GM18517 (cell line): ENCODE measurements at regions not wholly inside any gene's neighbourhood (a gene's known extent, or its start where the extent isn't known, plus 50 kb on each side); places are given as distances from the start of the nearest gene placed in this dataset.
"Not testable (repeated sequence)": the region's sequence is repeated elsewhere in the genome, so short reads cannot be mapped to it uniquely, and the experiment has no call there.

Source experiments
- ATAC-seq: cut with Tn5 transposase; IDR thresholded peaks from one replicate; pipeline ENCODE4 v1.9.1; 2021; ENCODE audit warnings: mild to moderate bottlenecking, moderate library complexity; ENCODE audit not compliant: unreplicated experiment

DNA sequence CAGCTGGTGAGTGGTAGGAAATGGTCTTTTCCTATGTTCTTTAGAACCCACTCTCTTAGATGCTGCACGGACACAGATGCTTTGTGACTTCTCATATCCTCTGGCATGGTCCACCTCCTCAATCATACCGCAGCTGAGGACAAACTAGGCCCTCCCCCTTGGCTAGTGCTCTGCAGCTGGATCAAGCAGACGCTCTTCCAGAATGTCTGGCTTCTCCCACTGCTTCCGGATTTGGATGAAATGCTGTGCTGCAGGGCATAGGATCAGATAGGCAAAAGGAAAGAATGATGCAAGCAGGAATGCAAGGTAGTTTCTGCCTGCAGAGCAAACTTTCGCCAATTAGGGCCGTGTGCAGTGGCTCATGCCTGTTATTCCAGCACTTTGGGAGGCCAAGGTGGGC is 75.7 kb upstream of the SLC4A7 start:
- ATAC-seq = no peak

DNA sequence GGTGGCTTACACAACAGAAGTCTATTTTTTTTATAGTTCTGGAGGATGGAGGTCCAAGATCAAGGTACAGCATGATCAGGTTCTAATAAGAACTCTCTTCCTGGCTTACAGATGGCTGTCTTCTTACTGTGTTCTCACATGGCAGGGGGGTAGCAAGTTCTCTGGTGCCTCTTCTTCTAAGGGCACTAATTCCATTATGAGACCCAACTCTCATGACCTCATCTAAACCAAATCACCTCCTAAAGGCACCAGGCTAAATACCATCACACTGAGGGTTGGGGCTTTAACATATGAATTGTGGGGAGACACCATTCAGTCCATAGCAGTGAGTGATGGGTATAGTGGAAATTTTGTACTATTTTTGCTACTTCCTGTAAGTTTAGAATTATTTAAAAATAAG is 75.2 kb upstream of the SLC4A7 start:
- no peak for ATAC-seq

DNA sequence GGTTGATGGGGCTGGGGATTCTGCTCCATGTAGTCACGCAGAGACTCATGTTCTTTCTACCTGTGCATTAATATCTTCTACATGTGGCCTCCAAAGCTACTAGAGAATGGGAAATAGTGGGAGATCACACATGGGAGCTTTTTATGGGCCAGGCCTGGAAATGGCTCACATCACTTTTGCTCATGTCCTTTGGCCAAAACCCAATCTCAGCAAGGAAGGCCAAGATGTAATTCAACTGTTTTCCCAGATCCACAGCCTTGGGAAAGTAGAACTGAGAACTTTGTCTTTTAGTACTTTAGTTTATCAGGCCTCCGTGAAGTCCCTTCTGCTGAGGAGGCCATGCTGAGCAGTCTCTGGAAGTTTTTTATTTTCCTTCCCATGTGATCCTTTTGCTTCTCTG is 73.2 kb upstream of the SLC4A7 start:
- no peak for ATAC-seq

DNA sequence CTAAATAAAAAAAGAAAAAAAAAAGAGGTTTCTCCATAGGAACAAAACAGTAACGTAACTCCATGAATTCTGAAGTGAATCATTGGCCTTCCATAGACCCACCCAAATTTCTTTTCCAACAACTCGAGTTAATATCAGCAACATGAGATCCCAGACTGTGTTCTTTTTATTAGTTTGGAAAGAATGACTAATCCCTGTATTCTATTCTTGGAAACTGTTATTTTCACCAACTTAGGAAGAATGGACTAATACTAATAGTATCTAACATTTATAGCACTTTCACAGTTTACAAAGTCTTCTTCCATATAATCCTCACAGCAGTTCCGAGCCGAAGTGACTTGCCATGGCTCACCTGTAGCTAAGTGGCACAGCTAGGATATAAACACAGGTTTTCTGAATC is 72.7 kb upstream of the SLC4A7 start:
- no peak for ATAC-seq

DNA sequence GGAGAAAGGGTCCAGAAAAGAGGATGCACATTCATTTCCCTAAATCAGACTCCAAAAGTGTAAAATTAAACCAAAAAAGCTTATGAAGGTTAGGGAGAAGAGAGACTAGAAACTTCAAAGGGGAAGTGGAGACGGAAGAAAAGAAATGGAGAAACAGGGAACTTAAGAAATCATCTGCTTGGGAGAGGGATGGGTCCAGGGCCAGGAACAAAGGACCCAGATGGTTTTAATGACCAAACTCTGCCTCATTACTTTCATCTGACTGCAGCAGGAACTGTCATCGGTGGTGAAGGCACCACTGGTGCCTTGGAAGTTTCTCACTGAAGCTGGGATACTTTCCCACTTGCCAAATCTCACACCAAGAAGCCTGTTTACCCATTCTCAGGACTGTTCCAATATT is 70.5 kb upstream of the SLC4A7 start:
- no peak for ATAC-seq

DNA sequence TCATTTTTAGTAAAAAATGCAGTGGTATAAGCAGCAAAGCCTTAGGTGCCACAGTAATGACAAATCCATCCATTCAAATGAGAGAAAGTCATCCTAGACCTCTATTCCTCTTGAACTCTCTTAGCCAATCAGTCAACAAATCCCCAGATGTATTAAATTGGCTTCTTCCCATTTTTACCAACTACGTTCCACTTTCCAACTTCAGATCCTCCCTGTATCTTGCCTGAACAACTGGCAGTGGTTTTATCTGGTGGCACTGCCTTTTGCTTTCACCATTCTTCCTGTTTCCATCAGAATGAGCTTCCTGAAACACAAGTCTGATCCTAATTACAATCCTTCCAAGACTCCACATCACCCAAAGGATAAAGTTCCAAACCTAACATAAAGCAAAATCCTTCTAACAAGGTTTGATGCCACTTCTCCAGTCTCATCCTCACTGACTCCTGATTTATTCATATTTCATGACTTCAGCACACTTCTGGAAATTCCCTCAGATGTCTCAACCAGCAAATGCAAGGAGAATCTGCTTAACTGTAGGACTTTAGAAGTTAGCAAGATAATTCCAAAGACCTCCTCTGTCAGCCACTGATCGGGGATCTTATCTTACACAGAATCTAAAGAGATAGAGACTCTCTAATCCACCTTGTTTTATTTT is 69.8 kb upstream of the SLC4A7 start:
- no peak for ATAC-seq

DNA sequence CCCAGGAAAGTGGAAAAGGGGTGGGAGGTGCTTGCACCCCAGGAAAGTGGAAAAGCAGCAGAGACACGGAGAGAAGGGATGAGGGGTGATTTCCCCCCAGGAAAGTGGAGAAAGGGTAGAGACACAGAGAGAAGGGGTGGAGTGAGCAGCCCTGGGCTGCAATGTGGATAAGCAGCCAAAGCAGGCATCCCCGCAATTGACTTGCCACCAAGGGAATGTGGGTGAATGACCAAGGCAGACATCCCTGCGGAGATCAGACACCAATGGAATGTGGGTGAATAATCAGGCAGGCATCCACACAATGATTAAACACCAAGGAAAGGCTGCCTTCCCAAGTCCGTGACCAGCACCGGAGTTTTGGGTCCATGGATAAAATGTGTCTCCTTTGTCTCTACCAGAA is 68.5 kb upstream of the SLC4A7 start:
- ATAC-seq = not testable (repeated sequence)

DNA sequence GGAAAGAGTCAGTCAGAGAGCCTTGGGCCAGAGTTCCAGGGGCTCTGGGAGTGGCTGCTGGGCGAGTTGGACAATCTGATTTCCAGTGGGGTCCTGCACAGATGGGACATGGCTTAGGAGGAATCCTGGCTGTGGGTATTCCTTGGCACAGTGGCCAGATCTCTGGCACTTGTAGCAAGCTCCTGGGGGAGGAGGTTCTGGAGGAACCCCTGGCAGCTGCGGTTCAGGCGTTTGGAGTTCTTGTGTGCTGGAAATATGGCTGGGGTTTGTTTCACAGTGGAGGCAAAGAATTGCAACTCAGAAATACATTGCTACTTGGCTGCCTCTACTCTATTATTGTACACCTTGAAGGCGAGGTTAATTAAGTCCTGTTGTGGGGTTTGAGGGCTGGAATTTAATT is 67.2 kb upstream of the SLC4A7 start:
- ATAC-seq = not testable (repeated sequence)

DNA sequence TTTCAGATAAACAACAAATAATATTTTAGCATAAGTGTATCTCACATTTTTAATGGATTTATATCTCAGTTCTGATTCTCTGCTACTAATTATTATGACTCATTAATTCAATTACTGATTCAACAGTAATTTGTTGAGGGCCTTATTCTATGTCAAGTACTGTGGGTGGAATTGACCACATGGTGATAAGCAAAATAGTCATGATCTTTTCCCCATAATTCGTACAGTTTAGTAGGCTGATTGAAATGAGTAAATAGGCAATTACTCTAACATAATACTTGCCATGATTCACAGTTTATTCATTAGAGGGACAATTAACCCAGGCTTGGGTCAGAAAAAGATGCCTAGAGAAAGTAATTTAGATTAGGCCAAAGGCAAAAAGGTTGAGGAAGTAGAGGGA is 60.9 kb upstream of the SLC4A7 start:
- no peak for ATAC-seq

DNA sequence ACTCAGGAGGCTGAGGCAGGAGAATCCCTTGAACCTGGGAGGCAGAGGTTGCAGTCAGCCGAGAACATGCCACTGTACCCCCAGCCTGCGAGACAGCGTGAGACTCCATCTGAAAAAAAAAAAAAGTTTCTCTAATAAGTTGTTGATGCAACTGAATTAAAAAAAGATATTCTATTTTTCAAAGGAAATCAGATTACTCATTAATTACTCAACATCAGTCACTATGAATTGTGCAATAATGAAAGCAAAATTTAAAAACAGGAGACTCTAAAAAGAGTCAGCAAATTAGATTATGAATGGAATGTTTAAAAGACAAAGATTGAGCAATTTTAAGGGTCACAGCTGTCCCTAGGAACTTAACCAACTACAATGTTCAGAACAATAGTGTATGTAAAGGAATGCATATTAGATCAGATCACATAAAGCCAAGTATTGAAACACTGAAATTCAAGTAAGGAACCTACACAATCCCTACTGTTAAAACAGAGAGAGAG is 60.2 kb upstream of the SLC4A7 start:
- no peak for ATAC-seq

DNA sequence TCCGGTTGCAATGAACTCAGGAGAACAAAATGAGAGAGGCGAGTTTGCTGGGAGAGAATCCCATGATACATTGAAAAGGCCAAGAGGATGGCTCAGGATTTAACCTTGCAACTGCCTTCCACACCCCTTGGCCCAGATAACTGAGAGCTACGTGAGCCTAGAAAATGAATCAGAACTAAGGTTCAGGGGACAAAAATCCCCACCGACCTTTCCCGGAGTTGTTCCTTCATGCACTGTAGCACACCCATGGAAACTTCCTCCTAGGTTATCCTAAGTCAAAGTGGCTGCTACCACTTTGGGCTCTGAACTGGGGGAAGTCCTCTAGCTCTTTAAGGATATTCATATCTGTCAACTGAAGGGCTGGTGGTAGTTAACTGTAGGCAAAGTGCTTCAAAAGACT is 58.3 kb upstream of the SLC4A7 start:
- ATAC-seq = no peak

DNA sequence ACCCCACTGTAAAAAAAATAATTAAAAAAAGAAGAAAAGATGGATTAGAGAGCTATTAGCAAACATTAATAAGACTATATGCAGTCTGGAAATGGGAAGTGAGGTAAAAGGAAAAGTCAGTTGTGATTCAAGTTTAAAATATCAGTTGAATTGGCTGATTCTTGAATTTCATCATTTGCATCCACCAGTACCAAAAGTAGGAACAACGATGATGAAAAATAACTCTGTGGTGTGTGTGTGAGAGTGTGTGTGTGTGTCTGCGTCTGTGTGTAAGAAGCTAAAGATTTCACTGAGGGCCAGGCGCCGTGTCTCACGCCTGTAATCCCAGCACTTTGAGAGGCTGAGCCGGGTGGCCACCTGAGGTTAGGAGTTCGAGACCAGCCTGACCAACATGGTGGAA is 56.0 kb upstream of the SLC4A7 start:
- ATAC-seq = no peak

DNA sequence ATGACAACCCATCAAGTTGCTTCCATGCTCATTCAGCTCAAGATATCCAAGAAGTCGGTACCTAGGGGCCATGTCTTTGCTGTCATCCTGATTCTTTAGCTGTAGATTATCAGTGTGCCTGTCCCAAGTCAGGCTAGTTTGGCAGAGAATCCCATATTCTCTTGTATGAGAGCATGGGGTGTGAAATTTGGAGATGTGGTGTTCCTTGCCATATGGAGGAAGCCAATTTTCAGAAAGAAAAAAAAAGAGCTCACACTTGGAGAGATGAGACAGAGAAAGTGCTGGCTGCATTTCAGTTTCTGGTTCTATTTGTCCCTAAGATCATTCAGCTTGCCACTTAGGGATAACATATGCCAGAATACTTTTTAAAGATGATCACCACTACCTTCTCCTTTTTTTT is 52.3 kb upstream of the SLC4A7 start:
- ATAC-seq = no peak

DNA sequence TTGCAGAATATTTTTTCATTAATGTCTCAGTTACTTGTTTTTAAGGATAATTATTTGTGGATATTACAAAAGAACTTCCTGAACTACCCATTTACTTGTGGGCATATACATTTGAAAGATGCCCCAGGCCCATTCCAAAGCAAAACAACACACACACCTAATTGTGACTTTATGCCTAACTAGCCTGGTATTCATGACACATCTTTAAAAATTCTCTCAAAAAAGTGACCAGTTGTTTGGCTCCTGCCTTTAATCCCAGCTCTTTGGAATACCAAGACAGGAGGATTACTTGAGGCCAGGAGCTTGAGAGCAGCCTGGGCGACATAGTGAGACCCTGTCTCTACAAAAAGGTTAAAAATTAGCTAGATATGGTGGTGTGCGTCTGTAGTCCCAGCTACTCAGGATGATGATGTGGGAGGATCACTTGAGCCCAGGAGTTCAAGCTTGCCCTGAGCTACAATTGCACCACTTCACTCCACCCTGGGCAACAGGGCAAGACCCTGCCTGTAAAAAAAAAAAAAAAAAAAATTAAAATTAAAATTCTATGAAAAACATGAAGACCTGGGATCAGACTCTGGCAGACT is 51.7 kb upstream of the SLC4A7 start:
- no peak for ATAC-seq

DNA sequence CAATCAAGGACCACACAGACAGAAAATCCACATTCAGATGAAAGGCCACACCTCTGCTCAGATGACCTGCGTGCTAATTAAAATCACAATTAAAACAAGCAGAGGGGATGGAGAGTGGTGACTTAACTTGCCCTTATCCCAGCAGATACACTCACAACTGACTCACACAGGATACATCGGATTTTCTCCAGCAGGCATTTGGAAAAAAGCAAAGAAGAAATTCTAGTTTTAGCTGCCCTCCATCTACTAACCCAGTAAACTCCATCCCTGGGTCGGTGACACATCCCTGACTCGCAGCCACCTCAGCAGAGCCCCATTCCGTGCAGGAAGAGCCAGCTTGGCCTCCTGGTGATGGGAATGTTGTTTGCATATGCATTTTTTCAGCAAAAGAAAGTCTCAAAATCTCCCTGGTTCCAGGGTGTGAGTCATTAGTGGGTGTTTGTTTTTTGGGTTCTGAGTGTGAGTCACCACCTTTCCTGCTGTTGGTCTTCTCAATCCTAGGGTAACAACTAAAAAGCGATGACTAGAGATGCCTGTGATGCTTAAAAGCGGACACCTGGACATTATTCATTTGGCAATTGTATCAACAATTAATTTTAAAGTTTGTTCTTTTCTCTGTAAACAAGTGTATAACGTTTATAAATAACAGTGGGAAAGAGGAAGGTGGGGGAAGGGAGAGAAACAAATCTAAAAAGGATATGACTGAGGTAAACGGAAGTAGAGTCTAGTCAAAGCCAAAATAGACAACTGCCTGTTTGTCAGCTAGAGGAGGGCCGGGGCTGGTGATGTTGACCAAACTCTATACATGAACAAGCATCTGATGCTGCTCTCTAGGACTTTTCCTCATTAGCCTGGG is 49.8 kb upstream of the SLC4A7 start:
- ATAC-seq = peak; percentile 56
